HG02798 (cell line): ENCODE measurements at regions not wholly inside any gene's neighbourhood (a gene's known extent, or its start where the extent isn't known, plus 50 kb on each side); places are given as distances from the start of the nearest gene placed in this dataset.
"Not testable (repeated sequence)": the region's sequence is repeated elsewhere in the genome, so short reads cannot be mapped to it uniquely, and the experiment has no call there.

ENCODE experiments used
- ATAC-seq: cut with Tn5 transposase; IDR thresholded peaks from one replicate; pipeline ENCODE4 v1.9.1; 2021; ENCODE audit warnings: mild to moderate bottlenecking; ENCODE audit not compliant: unreplicated experiment, poor library complexity

DNA sequence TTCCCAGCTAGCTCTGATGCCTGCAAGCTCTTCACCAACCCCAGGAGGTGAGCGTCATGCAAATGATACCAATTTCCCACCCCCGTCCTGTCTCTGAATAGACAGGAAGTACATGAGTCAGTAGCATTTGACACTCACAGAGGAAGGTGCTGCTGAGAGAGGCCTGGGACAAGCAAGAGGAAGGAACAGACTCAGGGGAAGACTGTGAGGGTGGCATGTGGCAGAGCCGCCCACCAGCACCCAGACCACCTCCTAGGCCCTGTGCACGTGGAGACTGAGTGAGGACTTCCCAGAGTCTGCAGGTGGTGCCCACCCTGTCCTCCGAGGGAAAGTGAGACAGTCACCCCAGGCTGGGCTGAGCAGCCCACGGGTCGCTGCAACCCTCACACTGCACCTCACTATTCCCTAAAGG is 199.5 kb upstream of the SFSWAP start:
- ATAC-seq = peak; percentile 92

DNA sequence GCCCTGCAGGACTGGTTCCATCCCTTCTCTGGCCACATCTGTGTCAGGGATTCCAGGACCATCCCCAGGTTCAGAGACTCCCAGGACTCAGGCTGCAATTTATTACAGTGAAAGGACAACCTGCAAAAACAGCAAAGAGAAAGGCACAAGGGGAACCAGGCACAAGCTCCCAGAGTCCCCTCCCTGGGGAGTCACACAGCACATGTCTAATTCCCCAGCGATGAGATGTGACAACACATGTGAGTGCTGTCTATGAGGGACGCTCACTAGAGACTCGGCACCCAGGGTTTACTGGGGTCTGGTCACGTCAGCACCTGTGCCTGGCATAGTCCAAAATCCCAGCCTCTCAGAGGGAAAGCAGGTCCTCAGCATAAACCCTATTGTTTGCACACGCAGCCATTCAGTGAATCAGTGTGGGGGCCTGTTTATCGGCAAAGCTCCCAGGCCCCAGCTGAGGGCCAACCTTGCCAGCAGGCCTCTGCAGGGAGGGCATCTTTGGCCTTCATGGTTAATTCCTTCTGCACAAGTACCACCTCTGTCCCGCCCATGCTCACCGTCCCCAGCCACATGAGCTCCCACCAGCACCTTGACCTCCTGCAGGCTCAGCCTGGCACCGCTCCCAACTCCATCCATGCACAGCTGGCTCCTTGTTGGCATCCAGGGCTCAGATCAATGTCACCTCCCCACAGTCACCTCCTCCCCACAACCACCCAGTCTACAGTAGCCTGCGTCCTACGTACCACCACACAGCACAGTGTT is 198.9 kb upstream of the SFSWAP start:
- peak; percentile 17 for ATAC-seq

DNA sequence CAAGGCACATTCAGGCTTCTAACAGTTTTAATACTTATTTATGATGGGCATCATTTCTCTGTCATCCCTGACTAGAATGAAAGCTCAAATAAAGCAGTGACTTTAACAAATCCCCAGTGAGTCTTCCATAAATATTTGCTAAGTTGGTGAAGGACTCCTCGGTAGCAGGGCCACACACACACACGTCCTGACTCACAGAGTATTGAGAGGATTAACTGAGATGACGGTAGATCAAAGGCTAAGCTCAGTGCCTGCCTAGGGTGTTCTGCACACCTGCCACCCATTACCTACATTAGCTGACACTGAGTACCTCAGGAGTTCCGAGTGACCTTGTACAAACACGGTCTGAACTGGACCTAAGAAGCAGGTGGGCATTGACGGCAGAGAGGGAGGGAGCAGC is 197.3 kb upstream of the SFSWAP start:
- ATAC-seq = no peak

DNA sequence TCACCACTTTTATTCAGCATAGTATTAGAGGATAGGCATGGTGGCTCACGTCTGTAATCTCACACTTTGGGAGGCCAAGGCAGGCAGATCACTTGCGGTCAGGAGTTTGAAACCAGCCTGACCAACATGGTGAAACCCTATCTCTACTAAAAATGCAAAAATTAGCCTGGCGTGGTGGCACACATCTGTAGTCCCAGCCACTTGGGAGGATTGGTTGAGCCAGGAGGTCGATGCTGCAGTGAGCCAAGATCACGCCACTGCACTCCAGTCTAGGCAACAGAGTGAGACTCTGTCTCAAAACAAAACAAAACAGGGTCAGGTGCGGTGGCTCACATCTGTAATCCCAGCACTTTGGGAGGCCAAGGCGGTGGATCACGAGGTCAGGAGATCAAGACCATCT is 190.3 kb upstream of the SFSWAP start:
- ATAC-seq = not testable (repeated sequence)

DNA sequence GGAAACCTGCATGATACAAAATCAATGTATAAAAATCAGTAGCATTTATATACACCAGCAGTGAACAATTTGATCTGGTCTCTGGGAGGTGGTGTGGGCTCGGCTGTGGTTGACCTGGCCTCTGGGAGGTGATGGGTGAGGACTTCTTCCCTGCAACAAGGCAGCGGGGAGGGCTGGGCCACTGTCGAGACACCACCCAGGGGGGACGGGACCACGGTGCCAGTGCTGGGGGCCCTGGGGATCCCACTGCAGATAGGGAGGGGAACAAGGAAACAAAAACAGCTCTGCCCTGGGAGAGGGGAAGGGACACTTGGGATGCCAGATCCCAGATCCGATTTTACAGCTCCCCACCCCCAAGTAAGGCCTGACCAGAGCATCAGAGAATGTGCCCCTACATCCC is 189.6 kb upstream of the SFSWAP start:
- ATAC-seq = no peak

DNA sequence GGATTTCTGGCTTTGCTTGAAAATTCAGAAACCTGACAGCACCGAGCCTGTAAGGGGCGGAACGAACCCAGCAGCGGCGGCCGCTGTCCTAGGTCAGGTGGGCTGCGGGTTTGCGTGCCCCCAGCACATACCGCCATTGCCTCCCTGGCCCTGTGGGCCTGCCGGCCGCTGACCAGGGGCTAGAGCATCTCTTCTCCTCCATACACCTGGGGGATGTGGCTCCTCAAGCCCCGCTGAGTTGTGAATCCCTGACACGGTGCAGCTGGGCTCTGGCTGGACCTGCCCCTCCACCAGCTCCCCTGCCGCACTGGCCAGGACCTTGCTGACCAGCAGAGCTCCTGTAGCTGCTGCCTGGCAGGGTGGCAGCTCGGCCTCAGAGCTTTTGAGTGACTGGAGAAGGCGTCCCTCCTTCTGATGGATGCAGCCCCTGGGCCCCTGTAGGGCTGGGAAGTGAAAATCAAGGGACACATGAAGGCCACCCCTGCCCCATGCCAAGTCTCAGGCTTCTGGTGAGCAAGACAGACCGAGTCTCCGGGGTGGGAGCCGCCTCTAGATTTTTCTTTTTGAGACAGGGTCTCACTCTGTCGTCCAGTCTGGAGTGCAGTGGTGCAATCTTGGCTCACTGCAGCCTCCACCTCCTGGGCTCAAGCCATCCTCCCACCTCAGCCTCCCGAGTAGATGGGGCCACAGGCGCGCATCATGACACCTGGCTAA is 184.9 kb upstream of the SFSWAP start:
- no peak for ATAC-seq

DNA sequence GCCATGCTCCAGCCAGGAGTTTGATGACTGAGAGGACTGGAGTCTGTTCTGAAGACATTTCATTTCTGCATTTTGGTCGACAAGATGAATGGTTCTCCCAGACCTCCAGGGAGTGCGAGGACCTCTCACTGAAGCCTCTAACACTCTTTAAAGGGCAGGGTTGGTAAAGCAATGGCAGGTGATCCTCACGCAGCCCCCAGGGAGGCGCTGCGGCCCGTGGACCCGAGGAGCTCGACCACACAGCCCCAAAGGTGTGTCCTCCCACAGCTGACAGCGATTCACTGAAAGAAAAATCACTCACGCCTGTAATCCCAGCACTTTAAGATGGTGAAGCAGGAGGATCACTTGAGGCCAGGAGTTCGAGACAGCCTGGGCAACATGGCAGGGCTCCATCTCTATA is 183.8 kb upstream of the SFSWAP start:
- ATAC-seq = no peak

DNA sequence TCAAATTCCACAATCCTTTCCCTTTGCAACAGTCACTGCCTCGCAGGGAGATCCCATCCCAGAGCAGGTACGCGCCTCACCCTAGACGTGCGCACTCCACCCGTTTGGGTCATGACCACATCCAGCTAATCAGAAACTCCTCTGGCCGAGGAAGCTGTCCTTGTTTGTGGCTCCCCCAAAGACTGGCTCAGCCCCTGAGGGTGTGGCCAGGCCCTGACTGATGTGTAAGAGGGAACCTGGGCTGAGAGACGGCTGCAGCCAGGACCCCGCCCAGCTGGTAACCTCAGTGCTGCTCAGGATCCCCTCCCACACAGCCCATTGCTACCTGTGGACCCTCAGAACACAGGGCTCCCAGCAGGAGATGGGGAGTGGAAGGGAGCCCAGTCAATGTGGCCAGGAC is 183.2 kb upstream of the SFSWAP start:
- no peak for ATAC-seq

DNA sequence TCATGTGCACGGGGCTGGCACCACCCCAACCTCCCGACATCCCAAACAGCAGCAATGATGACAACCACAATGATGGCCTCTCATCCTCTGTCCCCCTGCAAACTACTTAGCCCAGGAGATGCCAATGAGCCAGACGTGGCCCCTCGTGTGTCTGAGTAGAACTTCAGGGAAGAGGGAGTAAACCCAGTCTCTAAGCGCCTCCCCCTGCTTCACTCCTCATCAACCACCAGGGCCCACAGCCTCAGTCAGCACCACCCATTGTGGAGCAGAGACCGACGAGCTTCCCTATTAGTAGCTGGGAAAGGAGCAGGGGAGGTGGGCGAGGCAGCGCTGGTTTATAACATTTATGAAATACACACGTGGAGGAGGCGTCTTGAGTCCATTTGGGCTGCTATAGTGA is 182.7 kb upstream of the SFSWAP start:
- ATAC-seq = no peak

DNA sequence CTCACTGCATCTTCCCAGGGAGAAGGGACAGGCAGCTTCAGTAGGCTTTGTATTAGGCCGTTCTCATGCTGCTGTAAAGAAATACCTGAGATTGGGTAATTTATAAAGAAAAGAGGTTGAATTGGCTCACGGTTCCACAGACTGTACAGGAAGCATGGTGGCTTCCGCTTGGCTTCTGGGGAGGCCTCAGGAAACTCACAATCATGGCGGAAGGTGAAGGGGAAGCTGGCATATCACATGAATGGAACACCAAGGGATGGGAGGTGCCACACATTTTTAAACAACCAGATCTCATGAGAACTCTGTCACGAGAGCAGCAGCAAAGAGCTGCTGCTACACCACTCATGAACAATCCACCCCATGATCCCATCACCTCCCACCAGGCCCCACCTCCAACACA is 182.2 kb upstream of the SFSWAP start:
- no peak for ATAC-seq

DNA sequence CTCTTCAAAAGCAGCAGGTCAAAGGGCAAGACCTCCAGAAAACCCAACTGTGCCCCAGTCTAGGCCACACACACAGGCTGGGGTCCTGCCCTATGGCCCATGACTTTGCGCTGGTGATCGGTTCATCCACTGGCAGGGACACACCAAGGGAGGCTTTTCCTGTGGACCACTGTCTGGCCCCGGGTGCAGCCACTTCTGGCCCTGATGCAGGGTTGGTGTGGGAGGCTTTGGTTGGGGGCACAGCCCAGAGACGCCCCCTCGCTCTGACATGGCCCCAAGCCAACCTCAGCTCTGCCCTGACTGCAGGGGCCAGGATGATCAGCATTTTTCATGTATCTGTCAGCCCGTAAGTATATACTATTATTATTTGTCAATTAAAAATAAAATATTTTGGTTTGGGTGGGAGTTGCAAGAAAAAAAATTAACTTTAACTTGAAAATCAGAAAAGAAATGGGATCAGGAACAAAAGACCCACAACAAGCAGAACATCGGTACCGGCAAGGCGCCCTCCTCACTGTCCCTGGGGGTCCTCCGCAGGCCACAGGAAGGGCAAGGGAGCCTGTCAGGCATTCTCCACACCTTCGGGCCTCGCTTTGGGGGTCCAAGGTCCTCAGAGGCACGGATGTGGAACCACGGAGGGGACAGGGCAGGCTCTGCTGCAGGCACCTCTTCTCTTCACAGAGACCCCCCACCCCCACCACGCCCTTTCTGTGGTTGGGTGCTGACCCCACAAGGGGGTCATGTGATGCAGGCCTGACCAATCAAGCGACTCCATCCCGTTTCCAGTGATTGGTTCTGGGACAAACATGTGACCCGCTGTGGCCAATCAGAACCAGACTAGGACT is 181.5 kb upstream of the SFSWAP start:
- no peak for ATAC-seq

DNA sequence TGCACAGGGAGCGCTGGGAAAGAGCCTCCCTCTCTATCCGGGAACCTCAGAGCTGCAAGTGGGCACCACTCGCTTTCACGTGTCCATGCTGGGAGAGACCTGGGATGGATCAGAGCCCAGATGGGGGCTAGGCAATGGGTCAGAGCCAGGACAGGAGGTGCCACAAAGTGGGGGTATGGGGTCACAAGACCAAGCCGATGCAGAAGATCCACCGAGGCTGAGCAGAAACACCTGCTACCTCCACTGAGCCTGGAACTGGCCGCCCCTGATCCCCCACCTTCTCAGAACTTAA is 180.9 kb upstream of the SFSWAP start:
- ATAC-seq = no peak

DNA sequence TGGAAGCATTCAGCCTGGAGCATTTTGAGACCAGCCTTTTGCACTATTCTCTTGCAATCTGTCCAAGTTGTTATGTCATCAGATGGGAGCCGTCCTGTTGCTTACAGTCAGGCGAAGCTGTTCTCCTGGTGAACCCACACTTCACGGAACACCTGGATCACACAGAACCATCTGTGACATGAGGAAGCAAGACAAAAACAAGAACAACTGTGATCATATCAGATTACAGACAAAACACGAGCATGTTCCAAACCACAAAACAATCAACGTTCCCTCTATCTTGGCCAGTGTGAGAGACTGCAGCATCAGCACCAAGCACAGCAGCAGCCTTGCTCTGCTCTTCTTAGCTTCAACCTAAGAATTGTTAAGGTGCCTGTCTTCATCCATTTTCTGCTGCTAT is 180.5 kb upstream of the SFSWAP start:
- ATAC-seq = no peak

DNA sequence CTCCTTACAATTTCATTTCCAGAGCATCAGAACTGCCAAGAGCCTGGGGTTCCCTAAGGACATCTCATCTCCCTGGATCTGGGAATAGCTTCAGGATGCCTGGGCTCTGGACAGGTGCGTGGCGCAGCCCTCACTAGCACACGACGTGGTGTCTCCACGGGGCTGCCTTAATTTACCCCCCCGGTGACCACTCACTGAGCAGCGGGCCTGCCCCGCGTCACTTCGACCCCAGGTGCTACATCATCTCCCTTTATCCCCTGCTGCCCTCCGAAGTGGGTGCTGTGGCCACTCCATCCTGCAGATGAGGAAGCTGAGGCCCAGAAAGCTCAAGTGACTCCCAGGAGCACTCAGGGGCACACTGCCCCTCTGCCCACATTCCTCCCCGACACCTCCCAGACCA is 177.8 kb upstream of the SFSWAP start:
- ATAC-seq = no peak

DNA sequence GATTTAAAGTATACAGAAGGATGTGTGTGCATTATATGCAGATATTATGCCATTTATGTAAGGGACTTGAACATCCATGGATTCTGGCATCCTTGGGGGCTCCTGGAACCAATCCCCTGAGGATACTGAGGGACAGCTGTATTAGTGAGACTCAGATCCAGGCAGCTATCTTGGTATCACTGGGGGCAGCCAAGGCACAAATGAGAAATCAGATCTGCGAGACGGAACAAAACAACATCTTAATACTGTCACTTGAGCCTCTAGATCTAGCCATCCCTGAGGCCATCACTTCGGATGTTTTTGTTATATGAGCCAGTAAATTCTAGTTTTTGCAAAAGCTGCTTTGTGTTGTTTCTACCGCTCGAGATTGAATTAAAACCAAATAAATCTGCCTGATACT is 175.1 kb upstream of the SFSWAP start:
- ATAC-seq = no peak

DNA sequence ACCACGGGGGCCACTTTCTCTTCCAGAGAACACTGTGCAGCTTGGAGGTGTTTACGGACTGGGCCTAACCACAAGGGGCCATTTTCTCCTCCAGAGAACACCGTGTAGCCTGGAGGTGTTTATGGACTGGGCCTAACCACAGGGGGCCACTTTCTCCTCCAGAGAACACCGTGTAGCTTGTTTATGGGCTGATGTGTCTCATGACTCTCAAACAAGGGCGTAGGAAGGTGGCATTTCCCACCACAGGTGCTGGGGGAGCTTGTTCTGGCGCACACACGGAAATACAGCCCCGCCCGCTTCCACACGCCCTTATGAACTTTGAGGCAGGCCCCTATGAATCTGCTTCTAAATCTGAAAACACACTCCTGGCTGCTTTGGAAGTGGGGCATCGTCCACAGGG is 174.6 kb upstream of the SFSWAP start:
- ATAC-seq = no peak

DNA sequence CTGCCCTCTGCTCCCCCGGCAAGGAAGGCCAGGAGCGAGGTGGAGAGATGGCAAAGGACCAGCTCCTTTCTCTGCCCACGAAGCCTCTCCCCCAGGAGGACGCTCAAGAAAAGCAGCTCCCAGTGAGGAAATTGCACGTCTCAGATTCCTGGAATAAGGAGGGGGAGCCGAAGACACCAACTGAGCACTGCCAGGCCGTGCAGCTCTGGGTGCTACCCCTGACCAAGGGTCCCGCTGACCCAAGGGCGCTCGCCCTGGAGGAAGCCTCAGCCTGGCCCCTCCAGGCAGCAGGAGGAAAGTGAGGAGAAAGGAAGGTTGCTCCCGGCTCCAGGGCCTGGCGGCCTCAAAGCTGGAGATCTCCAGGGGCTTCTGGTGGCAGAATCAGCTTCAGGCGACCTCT is 174.1 kb upstream of the SFSWAP start:
- ATAC-seq = no peak

DNA sequence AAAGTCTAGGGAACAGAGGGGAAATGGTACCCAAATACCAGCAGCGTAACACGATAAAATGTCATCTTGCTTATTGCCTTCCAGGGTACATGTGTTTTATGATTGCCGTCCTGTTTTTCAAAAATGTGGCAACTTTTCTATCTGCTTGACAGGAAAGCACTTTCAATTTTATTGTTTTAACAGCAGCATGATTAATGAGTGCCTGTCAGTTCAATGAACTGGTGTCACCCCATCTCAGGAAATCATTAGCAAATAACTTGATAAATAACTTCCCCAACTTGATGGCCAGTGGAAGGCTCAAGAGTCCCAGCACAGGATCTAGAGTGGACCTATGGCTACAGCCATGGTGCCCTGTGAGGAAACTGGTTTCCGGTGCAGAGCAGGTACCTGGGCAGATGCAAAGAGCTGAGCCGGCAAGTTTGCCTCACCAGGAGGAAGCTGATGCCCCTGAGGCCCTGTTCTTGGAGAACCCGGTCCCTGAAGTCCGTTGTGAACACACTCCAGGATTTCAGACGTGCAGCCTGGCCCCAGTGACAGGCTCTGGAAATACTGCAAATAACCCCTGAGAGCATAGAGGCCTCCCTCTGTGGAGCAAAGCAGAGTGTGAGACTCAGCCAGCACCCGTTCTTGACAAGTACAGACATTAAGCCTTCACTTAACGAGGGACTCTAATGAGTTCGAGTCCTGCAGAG is 173.5 kb upstream of the SFSWAP start:
- ATAC-seq = no peak

DNA sequence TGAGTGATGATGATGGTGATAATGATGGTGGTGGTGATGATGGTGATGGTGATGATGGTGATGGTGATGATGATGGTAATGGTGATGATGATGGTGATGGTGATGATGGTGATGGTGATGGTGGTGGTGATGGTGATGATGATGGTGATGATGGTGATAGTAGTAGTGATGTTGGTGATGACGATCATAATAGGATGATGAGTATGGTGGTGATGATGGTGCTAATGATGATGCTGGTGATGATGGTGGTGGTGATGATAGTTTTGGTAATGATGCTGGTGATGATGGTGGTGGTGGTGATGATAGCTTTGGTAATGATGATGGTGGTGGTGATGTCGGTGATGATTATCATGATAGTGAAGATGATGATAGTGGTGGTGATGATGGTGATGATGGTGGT is 171.5 kb upstream of the SFSWAP start:
- no peak for ATAC-seq

DNA sequence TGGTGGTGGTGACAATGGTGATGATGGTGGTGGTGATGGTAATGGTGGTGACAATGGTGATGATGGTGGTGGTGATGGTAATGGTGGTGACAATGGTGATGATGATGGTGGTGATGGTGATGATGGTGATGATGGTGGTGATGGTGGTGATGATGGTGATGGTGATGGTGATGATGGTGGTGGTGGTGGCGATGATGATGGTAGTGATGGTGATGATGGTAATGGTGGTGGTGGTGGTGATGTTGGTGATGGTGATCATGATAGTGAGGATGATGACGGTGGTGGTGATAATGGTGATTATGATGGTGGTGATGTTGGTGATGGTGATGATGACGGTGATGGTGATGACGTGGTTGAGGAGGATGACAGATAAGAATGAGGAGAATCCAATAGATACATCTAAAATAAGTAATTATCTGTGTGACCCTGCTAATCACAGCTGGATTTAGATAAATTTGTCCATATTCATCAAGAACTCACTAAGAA is 170.7 kb upstream of the SFSWAP start:
- ATAC-seq = no peak

DNA sequence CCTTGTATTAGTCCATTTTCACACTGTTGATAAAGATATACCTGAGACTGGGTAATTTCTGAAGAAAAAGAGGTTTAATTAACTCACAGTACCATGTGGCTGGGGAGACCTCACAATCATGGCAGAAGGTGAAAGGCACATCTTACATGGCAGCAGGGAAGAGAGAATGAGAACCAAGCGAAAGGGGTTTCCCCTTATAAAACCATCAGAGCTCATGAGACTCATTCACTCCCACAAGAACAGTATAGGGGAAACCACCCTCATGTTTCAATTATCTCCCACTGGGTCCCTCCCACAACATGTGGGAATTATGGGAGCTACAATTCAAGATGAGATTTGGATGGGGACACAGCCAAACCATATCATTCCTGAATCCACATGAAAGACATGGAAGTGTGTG is 169.4 kb upstream of the SFSWAP start:
- not testable (repeated sequence) for ATAC-seq
